SK-N-SH treated with all-trans-retinoic acid at 6 μM for 48 hours (cell line): ENCODE measurements at regions not wholly inside any gene's neighbourhood (a gene's known extent, or its start where the extent isn't known, plus 50 kb on each side); places are given as distances from the start of the nearest gene placed in this dataset.

Experiments used
- ARNTL ChIP-seq: fragments of 450-650 bp; formaldehyde crosslinking; IDR thresholded peaks from 2 replicates; pipeline ENCODE4 v1.5.0; 2020; ENCODE audit warnings: low read depth, mild to moderate bottlenecking, moderate library complexity, borderline replicate concordance
- CSDC2 ChIP-seq: fragments of 250-450 bp; sonication (Bioruptor Pico); IDR thresholded peaks from 2 replicates; pipeline ENCODE4 v1.5.0; 2020; ENCODE audit warnings: mild to moderate bottlenecking, moderate library complexity
- TSHZ2 ChIP-seq: fragments of 250-450 bp; sonication (Bioruptor Pico); IDR thresholded peaks from 2 replicates; pipeline ENCODE4 v1.5.0; 2020; ENCODE audit warnings: mild to moderate bottlenecking, moderate library complexity
- ZNF70 ChIP-seq: fragments of 450-650 bp; formaldehyde crosslinking; IDR thresholded peaks from 2 replicates; pipeline ENCODE4 v1.5.0; 2020; ENCODE audit warnings: mild to moderate bottlenecking, moderate library complexity

- TF ChIP-seq ARNTL (CRISPR knock-in tag) (no peak), ZNF70 (CRISPR knock-in tag) (no peak), TSHZ2 (CRISPR knock-in tag) (no peak), CSDC2 (no peak)
Measured at GRCh38 chr4:106451091-106451490, 82.5 kb upstream of the GIMD1 start.
